ENCODE measurements at regions not wholly inside any gene's neighbourhood (a gene's known extent, or its start where the extent isn't known, plus 50 kb on each side); places are given as distances from the start of the nearest gene placed in this dataset.

GRCh38 chr17:68657166-68657565, 56.0 kb upstream of the FAM20A start:
- no peak for DNase-seq

- no peak for DNase-seq
Observed at GRCh38 chr17:68656666-68657065, 55.5 kb upstream of the FAM20A start.
